ENCODE measurements at regions not wholly inside any gene's neighbourhood (a gene's known extent, or its start where the extent isn't known, plus 50 kb on each side); places are given as distances from the start of the nearest gene placed in this dataset.

- H3K4me3 ChIP-seq (ENCODE audit: low read depth, low read length): no peak overlapping the region
Observed at GRCh38 chr20:40186826-40187225, 502.2 kb downstream of the MAFB start.

GRCh38 chr20:40181676-40182075, 507.4 kb downstream of the MAFB start:
- H3K4me3 ChIP-seq (ENCODE audit: low read depth, low read length): no peak overlapping the region

DNA sequence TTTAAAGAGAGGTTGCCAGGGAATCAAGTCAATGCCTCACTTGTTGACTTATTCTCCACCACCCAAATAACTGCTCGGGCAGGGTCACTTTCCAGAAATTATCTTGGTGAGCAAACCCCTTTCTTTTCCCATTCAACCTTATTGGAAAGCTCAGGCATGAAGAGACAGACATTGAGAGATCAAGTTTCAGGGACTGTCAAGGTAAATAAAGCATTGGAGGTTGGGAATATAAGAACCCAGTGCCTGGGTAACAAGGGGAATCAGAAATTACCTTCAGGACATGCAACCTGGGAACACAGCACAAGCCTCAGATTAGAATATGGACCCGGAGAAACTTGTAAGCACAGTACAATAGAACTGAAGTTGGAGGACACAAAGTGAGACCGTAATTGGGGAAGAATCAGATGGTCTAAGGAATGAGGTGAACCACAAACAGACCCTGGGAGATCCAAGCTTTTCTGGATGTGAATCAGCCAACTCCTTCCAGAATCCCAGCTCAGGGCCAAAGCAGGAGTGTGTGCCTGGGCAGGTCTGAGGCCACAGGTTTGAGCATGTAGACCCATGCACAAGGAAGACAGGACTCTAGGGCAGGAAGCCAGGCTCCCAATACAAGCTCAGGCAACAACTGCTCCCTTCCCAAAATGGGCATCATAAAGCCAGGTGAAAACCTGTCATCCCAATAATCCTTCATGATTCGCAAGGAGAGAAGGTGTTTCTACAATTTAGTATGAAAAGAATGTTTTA, 512.8 kb downstream of the MAFB start:
- no peak overlapping the region for H3K4me3 ChIP-seq (ENCODE audit: low read depth, low read length)

DNA sequence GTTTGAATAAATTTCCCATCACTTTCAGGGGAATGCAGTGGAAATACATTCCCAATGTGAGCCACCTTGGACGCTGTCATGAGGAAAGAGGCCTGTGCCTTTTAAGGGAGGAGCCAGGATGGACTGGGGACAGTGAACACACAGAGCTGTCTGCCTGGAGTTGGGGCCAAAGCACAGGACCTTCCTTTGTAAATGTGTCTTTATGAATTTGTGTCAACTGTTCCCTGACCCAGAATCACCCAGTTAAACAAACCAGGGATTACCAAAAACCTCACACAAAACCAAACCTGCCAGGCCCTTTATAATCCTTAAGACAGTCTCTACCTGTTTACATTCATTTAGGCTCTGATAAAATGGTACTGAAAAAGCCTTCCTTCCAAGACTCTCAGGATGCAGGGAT, 513.7 kb downstream of the MAFB start:
- no peak overlapping the region for H3K4me3 ChIP-seq (ENCODE audit: low read depth, low read length)

DNA sequence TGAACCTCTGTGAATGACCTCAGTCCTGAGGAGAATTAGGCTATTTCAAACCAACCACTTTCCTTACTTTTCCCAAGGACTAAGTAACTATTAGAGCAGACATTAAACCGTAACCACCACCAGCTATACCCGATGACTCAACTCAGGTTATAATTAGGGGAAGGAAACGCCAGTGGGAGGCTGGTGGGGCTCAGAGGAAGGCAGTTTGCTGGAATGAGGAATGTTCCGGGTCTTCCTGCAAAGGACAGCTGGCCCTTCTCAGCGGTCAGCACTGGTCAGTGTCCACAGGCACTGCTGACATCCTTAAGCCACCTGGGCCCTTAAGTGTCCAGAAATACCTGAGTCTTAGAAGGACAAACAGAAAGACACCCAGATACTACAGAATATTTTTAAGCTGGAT, 515.2 kb downstream of the MAFB start:
- H3K4me3 ChIP-seq (ENCODE audit: low read depth, low read length): no peak overlapping the region

DNA sequence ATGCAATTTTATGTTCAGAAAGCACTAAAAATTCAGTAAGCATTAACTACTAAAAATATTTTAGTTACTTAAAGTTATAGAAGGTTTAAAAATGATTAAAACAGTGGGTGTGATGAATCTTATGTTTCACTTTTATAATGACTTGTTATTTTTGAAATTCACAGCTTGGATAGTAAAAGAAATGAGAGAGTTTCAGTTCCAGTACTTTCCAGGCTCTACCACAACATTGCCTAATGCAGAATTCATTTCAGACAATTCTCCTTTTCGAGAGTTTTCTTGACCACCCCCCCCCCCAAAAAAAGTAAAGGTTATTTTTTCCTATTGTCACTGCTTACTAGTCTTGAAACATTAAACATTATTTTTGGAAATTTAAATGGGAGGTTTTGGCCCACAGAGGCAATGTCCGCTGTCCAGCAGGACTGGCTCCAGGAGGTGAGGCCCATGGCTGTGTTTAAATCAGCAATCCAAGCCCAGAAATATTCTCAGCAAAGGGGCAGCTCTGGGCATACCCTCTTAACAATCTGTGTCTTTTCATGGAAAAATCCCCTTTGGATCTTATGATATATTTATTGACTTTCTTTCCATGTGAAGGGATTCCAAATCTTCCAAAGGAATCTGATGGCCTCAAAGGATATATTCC, 519.9 kb downstream of the MAFB start:
- no peak overlapping the region for H3K4me3 ChIP-seq (ENCODE audit: low read depth, low read length)

GRCh38 chr20:40161391-40161790, 527.6 kb downstream of the MAFB start:
- no peak overlapping the region for H3K4me3 ChIP-seq (ENCODE audit: low read depth, low read length)

GRCh38 chr20:40160097-40160550, 528.9 kb downstream of the MAFB start:
- no peak overlapping the region for H3K4me3 ChIP-seq (ENCODE audit: low read depth, low read length)

GRCh38 chr20:40159276-40159675, 529.8 kb downstream of the MAFB start:
- no peak overlapping the region for H3K4me3 ChIP-seq (ENCODE audit: low read depth, low read length)

DNA sequence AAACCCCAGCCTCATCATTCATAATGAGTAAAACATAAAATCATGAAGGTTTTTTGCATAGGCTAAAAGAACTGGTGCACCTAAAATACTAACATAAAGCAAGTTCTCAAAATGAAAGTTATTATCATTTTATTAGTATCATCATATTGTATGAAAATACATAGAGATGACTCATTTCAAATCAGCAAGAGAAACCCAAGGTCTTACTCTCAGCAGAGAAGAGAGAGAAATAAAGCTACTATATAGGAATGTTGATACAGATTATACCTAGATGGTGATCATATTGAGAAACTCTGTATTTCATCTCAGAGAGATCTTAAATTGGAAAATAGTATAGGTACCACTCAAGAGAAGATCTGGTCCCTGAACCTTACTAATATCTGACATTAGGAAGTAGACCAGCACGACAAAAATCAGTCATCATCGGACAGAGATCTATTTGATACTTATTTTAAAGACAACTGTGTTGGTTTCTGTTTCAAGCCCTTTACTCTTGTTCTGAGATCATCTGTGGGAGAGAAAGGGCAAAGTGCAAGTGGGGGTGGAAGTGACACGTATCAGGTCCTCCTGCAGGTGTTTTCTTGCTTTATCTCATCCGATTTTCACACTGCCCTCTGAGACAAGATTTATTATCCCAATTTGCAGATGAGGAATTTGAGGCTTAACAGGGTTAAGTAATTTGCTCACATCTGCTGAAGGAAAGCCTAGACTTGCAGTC, 532.3 kb downstream of the MAFB start:
- no peak overlapping the region for H3K4me3 ChIP-seq (ENCODE audit: low read depth, low read length)

DNA sequence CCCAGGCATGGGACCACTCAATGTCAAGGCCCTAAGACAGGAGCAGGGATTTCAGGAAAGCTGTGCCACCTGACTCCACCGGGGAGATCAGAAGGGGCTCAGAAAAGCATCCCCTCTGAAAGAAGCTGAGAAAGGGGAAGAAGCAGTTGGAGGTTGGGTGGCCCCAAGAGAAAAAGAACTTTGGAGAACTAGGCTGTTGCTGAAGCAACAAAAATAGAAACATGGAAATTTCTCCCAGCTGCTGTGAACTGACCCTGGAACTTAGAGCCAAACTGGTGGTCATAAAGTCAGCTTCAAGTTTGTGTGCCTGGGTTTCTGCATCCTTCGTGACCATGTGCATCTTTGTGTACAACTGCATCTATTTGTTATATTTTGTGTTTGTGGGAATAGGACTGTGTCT, 534.5 kb downstream of the MAFB start:
- no peak overlapping the region for H3K4me3 ChIP-seq (ENCODE audit: low read depth, low read length)

- H3K4me3 ChIP-seq (ENCODE audit: low read depth, low read length): no peak overlapping the region
Observed at GRCh38 chr20:40148886-40149285, 540.1 kb downstream of the MAFB start.

- no peak overlapping the region for H3K4me3 ChIP-seq (ENCODE audit: low read depth, low read length)
Observed at GRCh38 chr20:40146071-40146470, 543.0 kb downstream of the MAFB start.

- no peak overlapping the region for H3K4me3 ChIP-seq (ENCODE audit: low read depth, low read length)
Observed at GRCh38 chr20:40144581-40144980, 544.5 kb downstream of the MAFB start.

DNA sequence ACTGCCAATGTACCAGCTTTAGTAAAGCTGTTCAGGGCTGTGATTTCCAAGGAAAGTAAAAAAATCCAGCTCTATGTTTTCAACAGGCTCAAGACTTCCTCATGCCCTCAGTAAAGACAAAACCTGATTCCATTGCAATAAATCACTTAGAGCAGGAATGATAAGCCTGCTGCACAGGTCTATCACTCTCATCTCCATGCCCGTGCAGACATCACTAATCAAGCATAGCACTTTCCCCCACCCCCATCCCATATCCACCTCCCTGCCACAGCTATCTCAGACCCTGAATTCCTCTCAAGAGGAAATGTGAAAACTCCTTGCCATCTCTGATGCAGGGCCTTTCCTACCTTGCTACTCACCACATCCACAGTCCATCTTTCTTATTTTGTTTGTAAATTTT, 554.9 kb downstream of the MAFB start:
- H3K4me3 ChIP-seq (ENCODE audit: low read depth, low read length): no peak overlapping the region

GRCh38 chr20:40120827-40121226, 568.2 kb downstream of the MAFB start:
- H3K4me3 ChIP-seq (ENCODE audit: low read depth, low read length): no peak overlapping the region

- H3K4me3 ChIP-seq (ENCODE audit: low read depth, low read length): no peak overlapping the region
Observed at GRCh38 chr20:40111282-40111681, 577.8 kb downstream of the MAFB start.

DNA sequence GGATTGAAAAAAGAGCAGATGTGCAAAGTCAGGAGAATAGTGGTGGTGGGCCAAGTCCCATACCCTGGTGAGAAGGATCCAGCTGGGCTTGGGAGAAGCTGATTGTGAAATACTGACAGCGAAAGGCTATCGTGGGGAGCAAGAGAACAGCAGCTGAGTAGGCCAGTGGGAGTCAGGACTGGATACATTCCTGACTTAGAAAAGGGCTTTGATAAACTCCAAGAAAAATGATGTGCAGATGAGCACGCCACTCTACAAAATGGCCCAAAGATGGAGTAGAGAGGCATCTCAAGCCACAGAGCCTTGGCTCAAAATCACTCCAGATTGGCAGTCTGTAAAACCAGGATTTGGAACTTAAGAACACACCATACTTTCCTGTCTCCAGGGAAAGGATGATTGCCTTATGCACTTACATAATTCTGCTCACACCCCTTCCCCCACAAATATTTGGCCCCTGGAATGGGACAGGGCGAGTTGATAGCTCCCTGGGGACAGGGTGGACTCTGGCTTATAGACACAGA, 578.7 kb downstream of the MAFB start:
- no peak overlapping the region for H3K4me3 ChIP-seq (ENCODE audit: low read depth, low read length)

GRCh38 chr20:40109136-40109535, 579.9 kb downstream of the MAFB start:
- no peak overlapping the region for H3K4me3 ChIP-seq (ENCODE audit: low read depth, low read length)

DNA sequence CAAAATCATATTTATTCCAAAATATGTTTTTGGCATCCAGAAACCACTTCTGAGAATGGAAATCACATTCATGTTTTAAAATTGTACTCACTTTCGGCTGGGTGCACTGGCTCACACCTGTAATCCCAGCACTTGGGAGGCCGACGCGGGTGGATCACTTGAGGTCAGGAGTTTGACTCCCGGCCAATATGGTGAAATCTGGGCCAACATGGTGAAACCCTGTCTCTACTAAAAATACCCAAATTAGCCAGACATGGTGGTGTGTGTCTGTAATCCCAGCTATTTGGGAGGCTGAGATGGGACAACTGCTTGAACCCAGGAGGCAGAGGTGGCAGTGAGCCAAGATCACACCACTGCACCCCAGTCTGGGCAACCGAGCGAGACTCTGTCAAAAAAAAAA, 580.7 kb downstream of the MAFB start:
- no peak overlapping the region for H3K4me3 ChIP-seq (ENCODE audit: low read depth, low read length)

- no peak overlapping the region for H3K4me3 ChIP-seq (ENCODE audit: low read depth, low read length)
Observed at GRCh38 chr20:40104959-40105358, 584.1 kb downstream of the MAFB start.

- no peak overlapping the region for H3K4me3 ChIP-seq (ENCODE audit: low read depth, low read length)
Observed at GRCh38 chr20:40103420-40103819, 585.6 kb downstream of the MAFB start.

Data from iPS-11a (cell line).